ENCODE measurements at regions not wholly inside any gene's neighbourhood (a gene's known extent, or its start where the extent isn't known, plus 50 kb on each side); places are given as distances from the start of the nearest gene placed in this dataset.

GRCh38 chr6:138571585-138572166, 72.4 kb upstream of the NHSL1 start:
- TF ChIP-seq, protein P1, sequence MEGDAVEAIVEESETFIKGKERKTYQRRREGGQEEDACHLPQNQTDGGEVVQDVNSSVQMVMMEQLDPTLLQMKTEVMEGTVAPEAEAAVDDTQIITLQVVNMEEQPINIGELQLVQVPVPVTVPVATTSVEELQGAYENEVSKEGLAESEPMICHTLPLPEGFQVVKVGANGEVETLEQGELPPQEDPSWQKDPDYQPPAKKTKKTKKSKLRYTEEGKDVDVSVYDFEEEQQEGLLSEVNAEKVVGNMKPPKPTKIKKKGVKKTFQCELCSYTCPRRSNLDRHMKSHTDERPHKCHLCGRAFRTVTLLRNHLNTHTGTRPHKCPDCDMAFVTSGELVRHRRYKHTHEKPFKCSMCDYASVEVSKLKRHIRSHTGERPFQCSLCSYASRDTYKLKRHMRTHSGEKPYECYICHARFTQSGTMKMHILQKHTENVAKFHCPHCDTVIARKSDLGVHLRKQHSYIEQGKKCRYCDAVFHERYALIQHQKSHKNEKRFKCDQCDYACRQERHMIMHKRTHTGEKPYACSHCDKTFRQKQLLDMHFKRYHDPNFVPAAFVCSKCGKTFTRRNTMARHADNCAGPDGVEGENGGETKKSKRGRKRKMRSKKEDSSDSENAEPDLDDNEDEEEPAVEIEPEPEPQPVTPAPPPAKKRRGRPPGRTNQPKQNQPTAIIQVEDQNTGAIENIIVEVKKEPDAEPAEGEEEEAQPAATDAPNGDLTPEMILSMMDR (tag by site-specific recombination; IDR thresholded peaks at IDR 0.05): no peak
- no peak for TF ChIP-seq ZBTB21 (tag by site-specific recombination; IDR thresholded peaks at IDR 0.05)
- no peak for TF ChIP-seq HOXA7 (CRISPR knock-in tag; IDR thresholded peaks at IDR 0.05; ENCODE audit: borderline replicate concordance)
- no peak for TF ChIP-seq ZNF302 (tag by site-specific recombination; IDR thresholded peaks at IDR 0.05; ENCODE audit: low read depth)
- TF ChIP-seq ZNF354C (tag by site-specific recombination; IDR thresholded peaks at IDR 0.05; ENCODE audit: borderline replicate concordance, low read depth): no peak
- TF ChIP-seq ZNF175 (tag by site-specific recombination; IDR thresholded peaks at IDR 0.05): no peak
- no peak for TF ChIP-seq ZNF701 (tag by site-specific recombination; IDR thresholded peaks at IDR 0.05)
- no peak for TF ChIP-seq ZNF629 (tag by site-specific recombination; IDR thresholded peaks at IDR 0.05)
- TF ChIP-seq ZNF843 (tag by site-specific recombination; IDR thresholded peaks at IDR 0.05): no peak
- TF ChIP-seq ZNF473 (tag by site-specific recombination; IDR thresholded peaks at IDR 0.05): no peak
- no peak for TF ChIP-seq TCF7L2 (IDR thresholded peaks at IDR 0.05; ENCODE audit: borderline replicate concordance, low read depth, low read length)

All from HEK293 (cell line).